Epidermal melanocyte (primary cell): ENCODE measurements at regions not wholly inside any gene's neighbourhood (a gene's known extent, or its start where the extent isn't known, plus 50 kb on each side); places are given as distances from the start of the nearest gene placed in this dataset.

Experiments used
- DNase-seq: peaks from one replicate; pipeline ENCODE4 v3.0.0; 2011; ENCODE audit warnings: low spot score; ENCODE audit not compliant: insufficient read length

- DNase-seq: no peak
Observed at GRCh38 chr17:34125921-34126320, 129.2 kb upstream of the CCL2 start.

GRCh38 chr17:34126496-34126895 lies 128.6 kb upstream of the CCL2 start:
- no peak for DNase-seq

- no peak for DNase-seq
Observed at GRCh38 chr17:34126965-34127364, 128.1 kb upstream of the CCL2 start.

- DNase-seq: no peak
Observed at GRCh38 chr17:34130544-34130943, 124.5 kb upstream of the CCL2 start.

- no peak for DNase-seq
Observed at GRCh38 chr17:34131386-34131785, 123.7 kb upstream of the CCL2 start.

GRCh38 chr17:34133350-34133749 lies 121.7 kb upstream of the CCL2 start:
- DNase-seq: no peak

- DNase-seq: no peak
Observed at GRCh38 chr17:34135841-34136240, 119.2 kb upstream of the CCL2 start.

GRCh38 chr17:34140006-34140405 lies 115.1 kb upstream of the CCL2 start:
- DNase-seq: no peak

- DNase-seq: no peak
Observed at GRCh38 chr17:34141590-34141989, 113.5 kb upstream of the CCL2 start.

GRCh38 chr17:34143430-34143829 lies 111.7 kb upstream of the CCL2 start:
- no peak for DNase-seq

- no peak for DNase-seq
Observed at GRCh38 chr17:34146440-34147043, 108.5 kb upstream of the CCL2 start.

- DNase-seq: no peak
Observed at GRCh38 chr17:34151102-34151501, 104.0 kb upstream of the CCL2 start.

- DNase-seq: no peak
Observed at GRCh38 chr17:34153991-34154390, 101.1 kb upstream of the CCL2 start.

GRCh38 chr17:34154961-34155730 lies 99.9 kb upstream of the CCL2 start:
- no peak for DNase-seq

GRCh38 chr17:34155947-34156346 lies 99.1 kb upstream of the CCL2 start:
- no peak for DNase-seq

- no peak for DNase-seq
Observed at GRCh38 chr17:34156401-34156740, 98.7 kb upstream of the CCL2 start.

GRCh38 chr17:34156741-34157589 lies 98.1 kb upstream of the CCL2 start:
- no peak for DNase-seq

- DNase-seq: no peak
Observed at GRCh38 chr17:34161690-34162089, 93.4 kb upstream of the CCL2 start.

GRCh38 chr17:34163123-34163522 lies 92.0 kb upstream of the CCL2 start:
- no peak for DNase-seq

GRCh38 chr17:34163646-34164045 lies 91.4 kb upstream of the CCL2 start:
- DNase-seq: no peak

- no peak for DNase-seq
Observed at GRCh38 chr17:34164837-34165236, 90.2 kb upstream of the CCL2 start.

GRCh38 chr17:34166352-34166751 lies 88.7 kb upstream of the CCL2 start:
- DNase-seq: no peak
